ENCODE measurements at regions not wholly inside any gene's neighbourhood (a gene's known extent, or its start where the extent isn't known, plus 50 kb on each side); places are given as distances from the start of the nearest gene placed in this dataset.
"Not testable (repeated sequence)": the region's sequence is repeated elsewhere in the genome, so short reads cannot be mapped to it uniquely, and the experiment has no call there.

DNA sequence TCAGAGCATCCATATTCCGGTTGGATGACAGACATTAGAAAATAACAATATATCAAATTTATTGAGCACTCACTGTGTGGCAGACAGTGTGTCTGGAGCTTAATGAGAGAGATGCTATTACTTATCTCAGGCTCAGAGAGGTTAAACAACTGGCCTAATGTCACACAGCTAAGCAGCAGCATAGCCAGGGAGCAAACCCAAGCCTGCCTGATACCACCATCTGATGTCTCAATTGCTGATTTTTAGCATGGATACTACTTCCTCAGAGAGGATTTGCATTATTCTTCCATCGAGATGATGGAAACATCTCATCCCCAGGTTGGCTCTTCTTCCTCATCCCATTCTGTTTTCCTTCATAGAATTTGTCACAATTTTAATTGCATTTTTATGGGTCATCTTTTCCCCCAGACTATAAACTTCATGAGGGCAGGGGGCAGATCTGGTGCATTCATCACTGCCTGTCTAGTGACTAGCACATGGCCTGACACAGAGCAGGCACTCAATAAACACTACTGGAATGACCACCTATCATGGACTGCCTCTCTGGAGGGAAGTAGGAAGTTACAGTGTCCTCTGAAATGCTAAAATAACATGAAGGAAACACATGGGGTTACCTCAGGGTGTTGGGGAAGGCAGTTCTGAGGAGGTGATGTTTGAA, 344.8 kb upstream of the CCL2 start:
- no peak for DNase-seq

DNA sequence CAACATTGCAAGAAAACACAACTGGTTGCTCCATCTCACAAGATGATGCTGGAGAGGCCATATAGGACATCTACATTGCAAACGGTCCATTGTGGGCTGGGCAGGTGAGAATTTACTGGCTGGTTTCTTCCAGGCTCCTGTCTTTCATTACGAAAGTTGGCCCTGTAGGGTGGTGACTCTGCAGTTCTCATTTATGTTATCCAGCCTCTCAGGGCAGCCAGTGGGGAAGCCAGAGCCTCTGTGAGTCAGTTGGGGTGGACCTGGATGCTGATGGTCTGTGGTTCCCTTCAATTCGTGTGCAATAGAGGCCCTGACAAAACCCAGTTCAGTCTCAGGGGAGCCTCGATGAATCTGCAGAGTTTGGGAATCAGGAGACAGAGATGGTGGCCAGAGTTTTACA, 341.0 kb upstream of the CCL2 start:
- no peak for DNase-seq

DNA sequence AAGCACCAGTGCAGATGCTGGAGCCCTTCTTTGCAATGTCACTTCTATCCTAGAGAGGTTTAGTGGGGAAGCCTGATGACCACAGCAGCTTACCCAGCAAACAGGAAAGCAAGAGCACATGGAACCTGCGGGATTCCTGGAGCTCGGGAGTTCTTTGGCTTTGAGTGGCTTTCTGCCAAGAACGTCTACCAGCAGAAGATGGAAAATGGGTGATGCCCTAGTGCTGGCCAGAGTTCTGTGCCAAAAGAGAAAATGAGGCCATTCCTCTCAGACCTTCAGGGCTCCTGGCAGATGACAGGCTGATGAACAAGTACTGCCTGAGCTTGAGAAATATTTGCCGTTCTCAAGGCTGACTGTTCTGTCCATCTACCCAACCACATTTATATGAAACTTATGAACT, 332.1 kb upstream of the CCL2 start:
- DNase-seq: no peak

DNA sequence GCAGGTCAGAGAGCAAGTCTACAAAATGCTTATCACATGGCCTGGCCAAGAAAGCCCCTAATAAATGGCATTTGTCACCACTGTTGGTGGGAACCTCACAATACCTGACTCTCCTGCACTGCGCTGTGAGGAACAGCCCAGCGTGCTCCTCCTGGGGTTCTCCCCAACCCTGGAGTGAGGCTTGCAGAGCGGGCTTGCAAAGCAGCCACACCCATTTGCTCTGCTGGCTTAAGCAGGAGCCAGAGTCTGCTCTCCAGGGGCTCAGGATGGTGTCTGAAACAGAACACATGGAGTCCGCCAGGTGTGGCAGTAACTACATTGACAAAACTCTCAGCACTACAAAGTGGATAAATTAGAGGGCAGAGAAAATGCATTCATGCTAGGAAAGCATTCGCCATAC, 331.0 kb upstream of the CCL2 start:
- no peak for DNase-seq

DNA sequence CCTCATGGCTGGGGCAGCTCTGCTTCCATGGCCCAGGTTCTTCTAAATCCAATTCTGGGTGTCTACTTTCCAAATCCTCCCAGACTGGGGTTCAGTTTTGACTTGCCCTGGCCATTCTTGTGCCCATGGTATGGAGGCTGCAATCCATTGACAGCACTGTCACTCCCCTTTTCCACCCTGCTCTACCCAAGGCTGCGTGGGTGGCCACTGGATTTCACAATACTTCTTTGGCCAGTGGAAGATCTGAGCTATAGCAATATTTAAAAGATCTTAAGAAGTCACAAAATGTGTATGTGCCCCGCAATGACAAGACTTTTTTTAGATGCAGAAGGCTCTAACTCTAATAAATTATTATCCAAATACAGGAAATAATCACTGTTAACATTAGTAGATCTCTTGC, 329.4 kb upstream of the CCL2 start:
- no peak for DNase-seq

DNA sequence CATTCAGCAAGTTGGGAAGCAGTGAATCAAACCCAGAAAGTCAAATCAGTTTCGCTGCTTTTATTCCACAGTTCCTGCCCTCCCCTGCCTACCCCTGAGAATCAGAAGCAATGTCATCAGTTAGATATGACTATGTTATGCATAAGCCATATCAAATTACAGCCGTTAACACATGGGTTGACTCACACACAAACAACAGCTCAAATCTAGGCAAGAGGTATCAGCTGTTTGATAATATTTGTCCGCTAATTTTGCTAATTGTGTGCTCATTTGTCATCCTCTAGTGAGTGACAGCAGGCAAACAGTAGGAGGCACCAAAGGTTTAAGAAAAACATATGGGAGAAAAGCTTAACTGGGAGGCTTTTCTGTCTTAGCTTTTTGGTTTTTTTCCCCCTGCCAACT, 327.4 kb upstream of the CCL2 start:
- no peak for DNase-seq

DNA sequence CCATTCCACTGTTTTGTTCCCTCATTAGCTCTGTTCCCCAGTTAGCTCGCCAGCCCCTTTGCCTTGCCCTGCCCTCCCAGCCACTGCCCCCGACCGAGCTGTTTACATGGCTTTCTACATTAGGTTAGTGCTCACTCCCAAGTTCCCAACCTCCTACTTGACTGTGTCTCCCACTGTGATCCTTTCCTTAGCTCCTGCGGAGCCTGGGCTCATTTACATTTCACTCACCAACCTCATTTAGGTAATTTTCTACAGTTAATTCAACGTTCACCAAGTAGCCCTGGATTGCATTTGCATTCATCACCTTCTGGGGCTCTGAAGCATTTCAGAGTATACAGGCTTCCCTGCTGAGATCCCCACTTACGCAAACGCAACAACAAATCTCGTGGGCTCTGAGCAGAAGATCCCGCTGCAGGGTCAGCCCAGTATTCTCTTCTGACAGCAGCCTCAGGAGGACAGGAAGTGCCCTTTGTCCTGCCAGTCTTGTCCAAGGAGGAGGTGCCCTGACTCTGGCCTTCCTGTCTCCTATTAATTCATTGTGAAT, 325.8 kb upstream of the CCL2 start:
- DNase-seq: no peak

DNA sequence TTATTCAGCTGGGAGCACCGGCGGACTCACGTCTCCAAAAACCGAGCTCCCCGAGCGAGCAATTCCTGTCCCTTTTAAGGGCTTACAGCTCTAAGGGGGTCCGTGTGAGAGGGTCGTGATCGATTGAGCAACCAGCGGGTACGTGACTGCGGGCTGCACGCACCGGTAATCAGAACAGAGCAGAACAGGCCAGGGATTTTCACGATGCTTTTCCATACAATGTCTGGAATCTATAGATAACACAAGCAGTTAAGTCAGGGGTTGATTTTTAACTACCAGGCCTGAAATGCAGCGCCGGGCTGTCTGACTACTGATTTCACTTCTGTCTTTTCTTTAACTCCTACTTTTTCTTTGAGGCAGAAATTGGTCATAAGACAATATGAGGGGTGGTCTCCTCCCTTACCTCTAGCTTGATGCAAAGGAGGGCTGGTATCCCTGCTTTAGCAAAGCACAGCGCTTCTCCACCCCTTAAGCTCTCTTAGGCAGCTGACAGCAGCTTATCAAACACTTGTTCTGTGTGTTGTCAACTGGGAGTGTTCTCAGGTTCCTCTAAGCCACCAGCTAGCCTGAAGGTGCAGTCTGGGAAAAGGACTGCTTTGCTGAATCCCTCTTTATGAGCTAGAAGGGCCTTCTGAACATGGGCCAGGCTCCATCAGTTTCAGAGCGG, 323.8 kb upstream of the CCL2 start:
- not testable (repeated sequence) for DNase-seq

DNA sequence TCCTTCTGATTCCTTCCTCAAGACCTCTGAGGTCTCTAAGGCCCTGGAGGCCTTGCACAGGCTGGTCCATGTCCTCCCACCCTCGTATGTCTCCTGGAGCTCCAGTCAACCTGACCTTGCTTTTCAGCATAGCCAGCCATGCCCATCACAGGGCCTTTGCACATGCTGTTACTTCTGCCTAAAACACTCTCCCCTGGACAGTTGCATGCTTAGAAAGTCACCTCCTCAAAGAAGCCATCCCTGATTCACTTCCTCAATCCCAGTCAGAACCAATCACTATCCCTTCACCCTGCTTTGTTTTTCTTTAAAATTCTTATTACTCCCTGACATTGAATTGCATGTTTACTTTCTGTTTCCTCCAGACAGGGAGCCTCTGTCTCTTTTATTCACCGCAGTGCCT, 322.1 kb upstream of the CCL2 start:
- no peak for DNase-seq

DNA sequence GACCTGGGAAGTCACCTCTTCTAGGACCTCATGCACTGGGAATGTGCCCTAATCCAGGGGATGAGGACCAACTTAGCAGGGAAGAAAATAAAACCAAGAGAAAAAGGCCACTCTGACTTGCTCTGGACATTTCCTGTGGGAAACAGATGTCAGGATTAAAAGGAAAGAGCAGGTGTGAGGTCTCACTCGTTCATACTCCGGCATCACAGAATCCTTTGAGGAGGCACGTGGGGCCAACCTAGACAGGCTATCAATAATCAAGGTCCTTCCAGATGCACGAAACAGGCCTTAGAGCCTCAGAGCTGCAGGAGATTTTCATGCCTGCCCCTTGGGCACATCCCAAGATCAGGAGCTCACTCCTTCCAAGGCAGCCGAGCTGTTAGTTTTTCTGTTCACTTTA, 321.5 kb upstream of the CCL2 start:
- no peak for DNase-seq

DNA sequence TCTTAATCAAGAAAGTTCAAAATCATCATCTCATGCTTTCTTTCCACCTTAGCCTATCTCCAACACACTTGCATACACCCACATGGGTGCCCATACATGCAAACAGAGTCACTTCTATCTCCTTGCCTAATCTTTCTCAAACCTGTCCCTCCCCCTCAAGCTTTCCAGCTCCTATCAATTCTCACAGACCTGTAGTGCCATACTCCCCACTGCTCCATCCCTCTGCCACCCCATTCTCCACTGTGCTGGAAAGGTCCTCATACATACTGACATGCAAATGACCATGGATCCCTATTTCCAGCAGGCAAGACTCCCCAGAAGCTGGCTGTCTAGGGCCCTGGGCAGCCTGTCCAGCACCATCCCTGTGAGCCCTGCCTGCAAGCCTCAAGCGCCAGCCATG, 320.4 kb upstream of the CCL2 start:
- no peak for DNase-seq

DNA sequence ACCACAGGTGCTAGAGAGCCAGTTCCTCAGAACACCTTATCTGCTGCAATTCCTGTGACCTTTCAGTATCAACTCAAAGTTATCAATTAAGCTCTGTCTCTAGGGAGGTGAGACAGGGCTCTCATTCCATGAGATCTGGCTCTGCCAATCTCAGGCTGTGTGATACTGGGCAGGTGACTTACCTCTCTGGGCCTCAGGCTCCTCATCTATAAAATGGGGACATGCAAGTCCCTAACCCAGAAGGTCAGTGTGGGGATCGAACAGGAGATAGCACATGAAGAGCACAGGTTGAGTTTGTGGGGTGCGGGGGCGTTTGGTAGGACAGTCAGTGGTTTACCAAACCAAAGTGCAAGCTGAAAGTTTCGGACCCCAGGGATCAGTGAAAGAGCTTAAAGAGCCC, 319.3 kb upstream of the CCL2 start:
- DNase-seq: no peak

DNA sequence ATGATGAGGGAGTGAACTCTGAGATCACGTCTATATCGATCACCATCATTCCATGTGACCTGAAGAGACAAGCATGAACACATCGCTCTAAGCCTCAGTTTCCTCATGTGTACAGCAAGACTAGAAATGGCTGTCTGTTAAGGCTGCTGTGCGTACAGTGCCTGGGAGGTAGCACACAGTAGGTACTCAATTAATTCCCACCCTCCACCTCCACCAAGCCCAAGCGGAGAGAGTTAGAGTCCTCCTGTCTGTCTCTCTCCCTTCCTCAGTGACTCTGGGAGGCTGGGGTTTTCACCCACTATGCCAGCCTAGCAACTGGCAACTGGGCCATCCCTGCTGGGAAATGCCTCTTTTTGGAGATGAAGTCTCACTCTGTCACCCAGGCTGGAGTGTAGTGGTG, 318.3 kb upstream of the CCL2 start:
- DNase-seq: no peak

DNA sequence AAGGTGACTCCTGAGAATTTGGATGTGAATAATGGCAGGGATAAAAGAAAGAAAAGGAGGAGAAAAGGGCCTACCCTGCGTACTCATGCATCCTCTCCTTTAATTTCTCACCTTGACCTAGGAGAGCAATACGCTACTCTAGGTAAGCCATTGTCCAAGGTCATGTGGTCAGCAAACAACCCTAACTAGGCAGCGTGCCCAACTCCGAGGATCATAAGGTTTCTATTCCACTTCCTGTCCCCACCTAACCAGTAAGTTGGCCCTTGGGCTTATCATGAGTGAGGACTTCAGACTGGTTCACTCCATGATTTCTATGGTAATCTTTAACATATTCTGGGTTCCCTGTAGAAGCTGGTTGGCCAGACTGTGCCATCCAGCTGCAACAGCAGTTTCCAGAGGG, 315.1 kb upstream of the CCL2 start:
- DNase-seq: no peak

DNA sequence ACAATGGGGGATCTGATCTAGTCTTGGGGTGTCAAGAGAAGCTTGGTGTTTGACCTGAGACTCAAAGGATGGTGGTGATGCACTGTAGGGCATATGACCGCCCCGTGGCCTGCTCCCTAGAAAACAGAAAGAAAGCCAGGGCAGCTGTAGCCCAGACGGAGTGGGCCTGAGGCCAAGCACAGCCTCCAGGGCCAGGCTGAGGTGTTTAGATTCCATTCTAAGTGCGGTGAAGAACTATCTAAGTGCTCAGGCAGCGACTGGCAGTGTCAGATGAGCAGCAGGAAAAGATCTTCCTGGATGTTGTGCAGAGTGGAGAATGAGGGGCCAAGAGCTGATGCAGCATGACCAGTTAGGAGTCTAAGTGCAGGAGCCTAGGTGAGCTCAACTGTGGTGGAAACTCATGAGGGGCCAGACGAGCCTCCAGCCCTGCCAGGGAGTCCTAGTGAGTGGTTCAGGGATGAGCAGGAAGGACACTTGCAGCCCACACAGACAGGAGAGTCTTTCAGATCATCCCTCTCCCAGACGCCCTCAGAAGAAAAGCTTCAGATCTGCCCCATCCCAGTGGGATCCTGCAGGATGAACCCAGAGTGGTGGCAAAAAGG, 314.2 kb upstream of the CCL2 start:
- no peak for DNase-seq

DNA sequence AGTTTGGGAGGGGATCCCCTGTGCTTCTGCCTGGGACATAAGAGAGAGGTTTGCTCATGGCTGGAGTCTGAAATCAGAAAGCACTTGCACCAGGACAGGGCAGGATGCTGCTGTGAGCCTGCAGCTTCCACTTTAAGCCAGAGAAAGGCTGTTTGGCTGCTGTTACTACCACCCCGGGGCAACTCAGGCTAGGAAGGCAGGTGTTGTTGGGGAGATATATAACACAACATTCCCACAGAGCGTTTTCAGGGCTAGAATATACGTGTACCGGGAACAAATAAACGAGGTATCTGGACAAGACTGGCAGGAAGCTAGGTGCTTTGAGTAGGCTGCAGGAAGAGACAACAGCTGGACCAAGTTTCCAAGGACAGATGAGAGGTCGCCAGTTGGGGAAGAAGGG, 313.3 kb upstream of the CCL2 start:
- no peak for DNase-seq

DNA sequence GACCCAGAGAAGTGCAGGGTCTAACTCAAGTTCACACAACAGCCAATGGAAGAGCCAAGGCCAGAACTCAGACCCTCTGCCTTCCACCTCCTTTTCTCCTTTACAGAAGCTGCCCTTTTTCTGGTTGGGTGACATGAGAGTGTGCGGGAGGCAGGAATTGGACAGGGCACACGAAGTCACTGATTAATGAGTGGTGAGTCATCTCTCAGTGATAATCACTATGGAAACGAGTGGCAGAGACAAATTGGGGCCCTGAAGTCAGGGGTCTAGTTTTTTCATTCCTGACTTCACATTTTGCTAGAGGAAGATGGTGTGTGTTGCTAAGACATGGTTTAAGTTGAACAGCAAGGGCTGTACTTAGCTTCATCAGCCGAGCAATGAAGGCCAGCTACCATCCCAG, 312.7 kb upstream of the CCL2 start:
- DNase-seq: no peak

DNA sequence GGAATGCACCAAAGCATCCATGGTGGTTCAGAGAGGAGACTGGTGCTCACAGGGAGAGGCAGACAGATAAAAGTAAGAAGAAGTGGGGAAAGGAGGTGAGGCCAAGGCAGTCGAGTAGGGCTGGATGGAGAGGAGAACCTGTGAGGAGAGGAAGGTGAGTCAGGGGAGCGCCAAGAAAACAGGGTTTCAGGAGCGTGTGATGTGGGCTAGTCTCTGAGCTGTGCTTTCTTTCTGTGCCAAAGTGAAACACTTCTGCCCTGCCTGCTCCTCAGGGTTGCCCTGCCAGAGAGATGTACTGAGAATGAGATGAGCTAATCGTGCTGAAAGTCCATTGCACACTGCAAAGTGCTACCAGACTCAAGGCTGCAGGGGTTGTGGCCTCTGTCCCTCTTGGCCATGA, 310.7 kb upstream of the CCL2 start:
- DNase-seq: no peak

DNA sequence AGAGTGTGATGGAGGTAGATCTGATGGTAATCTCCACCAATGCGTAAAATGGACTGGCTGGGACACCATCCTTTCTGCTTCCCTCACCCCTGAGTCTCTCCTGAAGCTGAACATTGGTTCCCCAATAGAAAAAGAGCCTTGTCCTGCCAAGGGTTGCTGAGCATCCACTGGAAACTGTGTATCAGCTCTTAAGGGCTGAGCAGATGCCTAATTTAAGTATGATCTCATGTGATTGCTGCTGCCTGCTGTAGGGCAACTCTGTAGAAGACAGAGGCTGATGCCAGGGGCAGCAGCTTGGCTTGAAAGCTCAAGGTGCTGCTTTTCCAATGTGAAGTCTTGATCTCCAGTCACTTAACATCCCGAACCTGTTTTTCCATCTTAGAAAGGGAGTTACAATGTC, 310.3 kb upstream of the CCL2 start:
- no peak for DNase-seq

DNA sequence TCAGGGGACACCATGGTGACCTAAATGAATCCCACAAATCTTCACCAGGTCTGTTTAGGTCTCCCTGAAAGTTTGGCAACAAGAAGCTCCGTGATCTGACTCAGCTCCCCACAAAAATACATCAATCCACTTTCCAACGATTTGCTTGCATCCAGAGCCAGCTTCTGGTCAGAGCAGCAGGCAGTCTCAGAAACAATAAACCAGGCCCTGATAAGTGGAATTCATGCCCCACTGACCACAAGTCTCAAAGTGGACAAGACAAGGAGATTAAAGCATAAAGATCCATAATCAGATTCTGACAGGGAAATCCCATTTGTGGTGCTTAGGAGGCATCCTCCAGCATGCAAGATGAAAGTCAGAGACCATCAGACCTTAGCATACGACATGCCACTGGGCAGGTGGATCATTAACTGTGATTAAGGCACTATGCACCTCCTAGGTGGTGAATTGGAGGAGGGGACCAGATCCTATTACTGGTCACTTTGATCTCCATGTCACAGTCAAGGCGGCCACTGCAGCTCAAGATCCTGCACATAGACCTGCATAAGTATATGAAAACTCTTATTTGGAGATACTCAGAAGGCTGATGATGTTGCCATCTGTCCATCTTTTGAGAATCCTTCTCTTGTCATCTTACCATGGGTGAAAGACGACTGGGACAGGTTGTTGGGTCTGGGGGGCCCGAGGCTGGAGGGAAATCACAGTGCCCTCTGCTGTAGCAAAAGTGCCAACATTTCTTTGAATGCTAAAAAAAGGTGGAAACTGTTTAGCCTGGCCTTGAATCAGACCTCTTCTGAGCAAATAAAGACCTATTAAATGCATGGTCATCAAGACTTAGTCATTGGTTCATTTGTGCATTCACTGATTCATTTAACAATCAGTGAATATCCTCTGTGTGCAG, 309.2 kb upstream of the CCL2 start:
- no peak for DNase-seq

DNA sequence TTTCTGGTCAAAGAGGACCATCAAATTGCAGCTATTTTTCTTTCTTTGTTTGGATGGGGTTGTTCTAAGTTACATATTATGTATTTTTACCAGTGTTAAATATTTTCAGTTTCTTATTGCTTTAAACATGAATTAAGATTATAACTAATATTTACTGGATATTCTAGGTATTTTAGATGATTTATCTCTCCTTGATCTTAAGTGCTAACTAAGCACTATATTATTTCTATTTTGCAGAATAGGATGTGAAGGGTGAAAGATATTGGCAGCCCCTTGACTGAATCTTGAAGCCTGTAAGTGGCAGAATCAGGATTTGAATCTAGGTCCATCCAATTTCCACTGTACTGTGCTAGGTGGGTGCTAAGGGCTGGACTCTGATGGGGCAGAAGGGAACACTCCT, 307.3 kb upstream of the CCL2 start:
- no peak for DNase-seq

DNA sequence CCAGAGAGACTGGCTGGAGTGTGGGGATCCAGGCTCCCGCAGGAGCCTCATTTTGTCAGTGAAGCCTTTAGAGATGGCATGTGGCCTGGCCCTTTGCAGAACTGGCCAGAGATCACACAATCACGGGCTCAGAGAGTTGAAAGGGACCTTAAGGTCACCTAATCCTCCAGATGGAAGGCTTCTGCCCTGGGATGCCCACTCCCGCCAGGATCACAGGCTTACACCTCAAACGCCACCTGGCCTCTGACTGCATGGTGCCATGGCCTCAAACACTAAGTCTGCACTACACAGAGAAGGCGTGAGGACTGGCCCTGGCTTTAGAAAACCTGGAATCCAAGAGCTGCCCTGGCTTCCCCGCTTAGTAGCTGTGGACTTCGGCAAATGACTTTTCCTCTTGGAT, 306.8 kb upstream of the CCL2 start:
- no peak for DNase-seq

DNA sequence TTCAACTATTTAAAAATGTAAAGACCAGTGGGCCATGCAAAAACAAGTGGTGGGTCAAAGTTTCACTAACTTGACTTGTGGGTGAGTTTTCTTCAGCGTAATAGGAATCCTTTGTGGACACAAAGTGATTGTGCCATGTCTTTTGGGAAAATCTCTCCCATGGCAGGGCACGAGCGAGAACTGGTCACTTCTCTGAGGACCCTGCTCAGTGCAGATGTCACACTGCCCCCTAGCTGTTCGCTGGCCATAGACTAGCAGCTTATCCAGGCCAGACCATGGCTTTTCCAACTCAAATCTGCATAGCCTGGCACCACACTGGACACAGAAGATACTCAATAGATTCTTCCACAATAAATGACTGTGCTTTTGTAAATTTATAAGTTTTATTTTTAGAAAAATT, 306.0 kb upstream of the CCL2 start:
- no peak for DNase-seq

DNA sequence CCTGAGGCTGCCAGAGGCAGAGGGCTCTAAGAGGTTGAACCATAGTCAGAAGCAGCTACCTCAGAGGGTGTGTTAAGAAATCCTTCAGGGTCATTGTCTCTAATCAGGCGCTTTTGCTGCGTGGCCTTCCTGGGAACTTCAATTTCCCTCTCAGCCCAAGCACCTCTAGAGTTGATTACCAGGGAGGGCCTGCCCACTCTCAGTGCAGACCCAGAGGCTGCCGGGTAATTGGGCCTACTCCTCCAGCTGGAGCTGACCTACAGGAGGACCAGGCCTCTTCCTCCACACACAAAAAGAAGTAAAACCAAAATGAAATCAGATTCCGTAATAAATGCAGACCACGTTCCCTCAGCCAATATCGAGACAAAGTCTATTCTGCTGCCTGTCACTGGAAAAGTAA, 305.0 kb upstream of the CCL2 start:
- no peak for DNase-seq
